Mammary epithelial cell (primary cell): ENCODE measurements at regions not wholly inside any gene's neighbourhood (a gene's known extent, or its start where the extent isn't known, plus 50 kb on each side); places are given as distances from the start of the nearest gene placed in this dataset.

ENCODE experiments used
- EZH2 ChIP-seq: IDR thresholded peaks from 2 replicates; pipeline ENCODE4 v1.6.1; 2012; ENCODE audit warnings: low read length, inconsistent platforms, borderline replicate concordance
- TF ChIP-seq, protein P1 (sequence below), 2 donors: IDR thresholded peaks in 1 of 2; conservative IDR thresholded peaks in 1 of 2; 2 replicates each; pipeline ENCODE4 v1.5.1; 2011 to 2012; ENCODE audit warnings: inconsistent platforms in 2 of 2, low read length in 2 of 2, mild to moderate bottlenecking in 2 of 2, control low read depth in 1 of 2, low read depth in 1 of 2; ENCODE audit not compliant: insufficient read depth in 1 of 2; ENCODE audit errors: extremely low read depth in 1 of 2

DNA sequence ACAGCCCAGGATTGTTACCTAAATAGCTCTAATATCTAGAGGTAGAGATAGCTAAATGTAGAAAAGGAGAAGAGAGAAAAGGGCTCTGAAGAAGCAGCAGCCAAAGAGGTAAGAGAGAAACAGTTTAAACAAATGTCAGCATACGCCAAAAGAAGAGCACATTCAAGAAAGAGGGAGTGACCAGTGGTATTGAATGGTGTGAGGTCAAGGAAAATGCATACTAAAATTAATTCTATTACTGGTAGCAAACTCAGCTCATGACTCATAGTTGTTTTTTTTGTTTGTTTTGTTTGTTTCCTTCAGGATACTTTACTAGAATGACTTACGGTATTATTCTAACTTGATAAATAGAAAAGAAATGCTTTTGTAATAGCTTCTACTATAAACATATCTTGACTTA lies 86.5 kb upstream of the FXR1 start:
- TF ChIP-seq EZH2 = no peak
- TF ChIP-seq, protein P1, sequence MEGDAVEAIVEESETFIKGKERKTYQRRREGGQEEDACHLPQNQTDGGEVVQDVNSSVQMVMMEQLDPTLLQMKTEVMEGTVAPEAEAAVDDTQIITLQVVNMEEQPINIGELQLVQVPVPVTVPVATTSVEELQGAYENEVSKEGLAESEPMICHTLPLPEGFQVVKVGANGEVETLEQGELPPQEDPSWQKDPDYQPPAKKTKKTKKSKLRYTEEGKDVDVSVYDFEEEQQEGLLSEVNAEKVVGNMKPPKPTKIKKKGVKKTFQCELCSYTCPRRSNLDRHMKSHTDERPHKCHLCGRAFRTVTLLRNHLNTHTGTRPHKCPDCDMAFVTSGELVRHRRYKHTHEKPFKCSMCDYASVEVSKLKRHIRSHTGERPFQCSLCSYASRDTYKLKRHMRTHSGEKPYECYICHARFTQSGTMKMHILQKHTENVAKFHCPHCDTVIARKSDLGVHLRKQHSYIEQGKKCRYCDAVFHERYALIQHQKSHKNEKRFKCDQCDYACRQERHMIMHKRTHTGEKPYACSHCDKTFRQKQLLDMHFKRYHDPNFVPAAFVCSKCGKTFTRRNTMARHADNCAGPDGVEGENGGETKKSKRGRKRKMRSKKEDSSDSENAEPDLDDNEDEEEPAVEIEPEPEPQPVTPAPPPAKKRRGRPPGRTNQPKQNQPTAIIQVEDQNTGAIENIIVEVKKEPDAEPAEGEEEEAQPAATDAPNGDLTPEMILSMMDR (conservative IDR thresholded peaks at IDR 0.05 in 1 of 2, IDR thresholded peaks at IDR 0.05 in 1 of 2; ENCODE audit: extremely low read depth in 1 of 2, insufficient read depth in 1 of 2, low read depth in 1 of 2, low read length in 2 of 2) = no peak
